Panc1 (cell line): ENCODE measurements at regions not wholly inside any gene's neighbourhood (a gene's known extent, or its start where the extent isn't known, plus 50 kb on each side); places are given as distances from the start of the nearest gene placed in this dataset.

ENCODE experiments used
- CTCF ChIP-seq: fragments of 450-650 bp; IDR thresholded peaks from 2 replicates; pipeline ENCODE4 v1.5.1; 2017; ENCODE audit warnings: mild to moderate bottlenecking
- POLR2AphosphoS5 ChIP-seq: IDR thresholded peaks from 2 replicates; pipeline ENCODE4 v1.6.1; 2012; ENCODE audit warnings: mild to moderate bottlenecking, low read depth, low read length, moderate library complexity
- REST ChIP-seq, 2 experiments: IDR thresholded peaks; 2 replicates each; pipeline ENCODE4 v1.6.1; 2011 to 2012; ENCODE audit warnings: low read depth in 2 of 2, control low read depth in 1 of 2, low read length in 1 of 2, mild to moderate bottlenecking in 1 of 2, moderate library complexity in 1 of 2; ENCODE audit not compliant: insufficient read depth in 1 of 2
- SIN3A ChIP-seq: IDR thresholded peaks from 2 replicates; pipeline ENCODE4 v1.6.1; 2012; ENCODE audit warnings: low read depth, mild to moderate bottlenecking, low read length, moderate library complexity, borderline replicate concordance; ENCODE audit not compliant: insufficient read depth
- TCF7L2 ChIP-seq: IDR thresholded peaks from 2 replicates; pipeline ENCODE4 v1.6.1; 2011; ENCODE audit warnings: mild to moderate bottlenecking, low read depth, low read length, inconsistent platforms

- TF ChIP-seq CTCF: no peak
- no peak for TF ChIP-seq SIN3A
- TF ChIP-seq POLR2AphosphoS5: no peak
- TF ChIP-seq REST (IDR thresholded peaks at IDR 0.05; ENCODE audit: insufficient read depth in 1 of 2, low read depth in 2 of 2, low read length in 1 of 2): no peak
- TF ChIP-seq TCF7L2: no peak
These were observed 51.2 kb upstream of the CAPZB start for GRCh38 chr1:19536519-19536918.
